C4-2B (cell line): ENCODE measurements at regions not wholly inside any gene's neighbourhood (a gene's known extent, or its start where the extent isn't known, plus 50 kb on each side); places are given as distances from the start of the nearest gene placed in this dataset.

Experiments used
- ZFX ChIP-seq: fragments of 450-650 bp; IDR thresholded peaks from 2 replicates; pipeline ENCODE4 v1.6.1; 2017
- TF ChIP-seq, protein P1 (sequence below): fragments of 450-650 bp; conservative IDR thresholded peaks from 2 replicates; pipeline ENCODE4 v1.5.1; 2017; ENCODE audit warnings: mild to moderate bottlenecking

DNA sequence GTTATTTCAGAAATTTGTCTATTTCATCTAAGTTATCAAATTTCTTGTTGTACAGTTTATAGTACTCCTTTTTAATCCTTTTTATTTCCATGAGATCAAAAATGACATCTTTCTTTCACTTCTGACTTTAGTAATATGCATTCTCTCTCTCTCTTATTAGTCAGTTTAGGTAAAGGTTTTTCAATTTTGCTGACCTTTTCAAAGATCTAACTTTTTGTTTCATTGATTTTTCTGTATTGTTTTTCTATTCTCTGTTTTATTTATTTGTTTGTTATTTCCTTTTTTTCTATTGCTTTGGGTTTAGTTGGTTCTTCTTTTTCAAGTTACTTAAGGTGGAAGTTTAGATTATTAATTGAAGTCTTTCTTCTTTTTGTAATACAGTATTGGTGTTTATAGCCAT is 294.2 kb downstream of the CCDC85A start:
- TF ChIP-seq, protein P1, sequence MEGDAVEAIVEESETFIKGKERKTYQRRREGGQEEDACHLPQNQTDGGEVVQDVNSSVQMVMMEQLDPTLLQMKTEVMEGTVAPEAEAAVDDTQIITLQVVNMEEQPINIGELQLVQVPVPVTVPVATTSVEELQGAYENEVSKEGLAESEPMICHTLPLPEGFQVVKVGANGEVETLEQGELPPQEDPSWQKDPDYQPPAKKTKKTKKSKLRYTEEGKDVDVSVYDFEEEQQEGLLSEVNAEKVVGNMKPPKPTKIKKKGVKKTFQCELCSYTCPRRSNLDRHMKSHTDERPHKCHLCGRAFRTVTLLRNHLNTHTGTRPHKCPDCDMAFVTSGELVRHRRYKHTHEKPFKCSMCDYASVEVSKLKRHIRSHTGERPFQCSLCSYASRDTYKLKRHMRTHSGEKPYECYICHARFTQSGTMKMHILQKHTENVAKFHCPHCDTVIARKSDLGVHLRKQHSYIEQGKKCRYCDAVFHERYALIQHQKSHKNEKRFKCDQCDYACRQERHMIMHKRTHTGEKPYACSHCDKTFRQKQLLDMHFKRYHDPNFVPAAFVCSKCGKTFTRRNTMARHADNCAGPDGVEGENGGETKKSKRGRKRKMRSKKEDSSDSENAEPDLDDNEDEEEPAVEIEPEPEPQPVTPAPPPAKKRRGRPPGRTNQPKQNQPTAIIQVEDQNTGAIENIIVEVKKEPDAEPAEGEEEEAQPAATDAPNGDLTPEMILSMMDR = no peak
- no peak for TF ChIP-seq ZFX
